Gastroesophageal sphincter (tissue), 4 donors: ENCODE measurements at regions not wholly inside any gene's neighbourhood (a gene's known extent, or its start where the extent isn't known, plus 50 kb on each side); places are given as distances from the start of the nearest gene placed in this dataset.
A peak's percentile ranks its signal among the peaks of the same experiment; 100 is the strongest.

Source experiments
- ATAC-seq: fragments of 150-250 bp; one replicate; pipeline ENCODE4 v1.9.1; 2016; ENCODE audit warnings: mild to moderate bottlenecking, moderate library complexity
- H3K27ac ChIP-seq, 4 donors: fragments of 200-600 bp; sonication (generic) in 3 of 4; 1 replicate in 3 of 4; 2 replicates in 1 of 4; pipeline ENCODE4 v1.5.1; 2016 to 2019
- H3K27me3 ChIP-seq: fragments of 200-600 bp; sonication (generic); one replicate; pipeline ENCODE4 v1.5.1; 2019
- H3K36me3 ChIP-seq, 2 donors: fragments of 200-600 bp; sonication (generic); one replicate each; pipeline ENCODE4 v1.5.1; 2019; ENCODE audit warnings: control low read depth in 1 of 2
- H3K4me1 ChIP-seq, 3 donors: fragments of 200-600 bp; sonication (generic); 1 replicate in 2 of 3; 2 replicates in 1 of 3; pipeline ENCODE4 v1.5.1; 2016 to 2019; ENCODE audit warnings: control low read depth in 2 of 3
- H3K4me3 ChIP-seq, 2 donors: fragments of 200-600 bp; sonication (generic); one replicate each; pipeline ENCODE4 v1.5.1; 2019; ENCODE audit warnings: mild to moderate bottlenecking in 1 of 2, moderate library complexity in 1 of 2
- H3K9me3 ChIP-seq, 3 donors: fragments of 200-600 bp; sonication (generic); one replicate each; pipeline ENCODE4 v1.5.1; 2017 to 2019; ENCODE audit warnings: control low read depth in 2 of 3
- CTCF ChIP-seq, 4 experiments: fragments of 200-600 bp in 2 of 4; fragments of 450-650 bp in 2 of 4; sonication (generic) in 1 of 4; IDR thresholded peaks; one replicate each; pipeline ENCODE4 v1.5.1; 2017 to 2019; ENCODE audit warnings: antibody characterized with exemption in 4 of 4, mild to moderate bottlenecking in 2 of 4, moderate library complexity in 2 of 4
- EP300 ChIP-seq: sonication (generic); formaldehyde crosslinking; IDR thresholded peaks from one replicate; pipeline ENCODE4 v1.6.1; 2017; ENCODE audit warnings: antibody characterized with exemption, mild to moderate bottlenecking
- POLR2A ChIP-seq, 2 donors: fragments of 450-650 bp; IDR thresholded peaks; one replicate each; pipeline ENCODE4 v1.6.1; 2017; ENCODE audit warnings: antibody characterized with exemption in 2 of 2, mild to moderate bottlenecking in 2 of 2, moderate library complexity in 1 of 2
- POLR2AphosphoS5 ChIP-seq: sonication (generic); formaldehyde crosslinking; IDR thresholded peaks from one replicate; pipeline ENCODE4 v1.6.1; 2017; ENCODE audit warnings: antibody characterized with exemption
- WGBS, 2 donors: methylation state at CpG; one replicate each; pipeline ENCODE4 v1.1.5; 2018; ENCODE audit warnings: low coverage in 1 of 2; 5-methylcytosine and 5-hydroxymethylcytosine counted together

- no peaks in the 10 kb centered on the region for H3K4me1 ChIP-seq
- H3K4me3 ChIP-seq: no peak overlapping the region
- TF ChIP-seq POLR2A (IDR thresholded peaks at IDR 0.05) (no peak), EP300 (no peak), POLR2AphosphoS5 (no peak), CTCF (IDR thresholded peaks at IDR 0.05) (no peak)
- no peak for ATAC-seq
- no peaks in the 10 kb centered on the region for H3K27me3 ChIP-seq
- no peak overlapping the region for H3K27ac ChIP-seq
- H3K9me3 ChIP-seq: no peaks in the 10 kb centered on the region
- WGBS, 2 donors: 85 to 92% methylated on average over 4 of the region's 4 CpGs
- no peaks in the 10 kb centered on the region for H3K36me3 ChIP-seq
Observed at GRCh38 chr6:11463398-11463780, 74.2 kb upstream of the TMEM170B start.

GRCh38 chr6:11462742-11463397, 74.7 kb upstream of the TMEM170B start:
- Histone ChIP-seq H3K36me3 (no peaks in the 10 kb centered on the region), H3K27me3 (no peaks in the 10 kb centered on the region), H3K27ac (no peak overlapping the region), H3K4me3 (no peak overlapping the region), H3K9me3 (no peaks in the 10 kb centered on the region), H3K4me1 (no peaks in the 10 kb centered on the region)
- peak; percentile 41 for ATAC-seq
- TF ChIP-seq POLR2AphosphoS5 (no peak), POLR2A (IDR thresholded peaks at IDR 0.05) (no peak), CTCF (IDR thresholded peaks at IDR 0.05) (no peak), EP300 (no peak)
- 74 to 79% methylated on average over 7 to 11 of the region's 11 CpGs for WGBS, 2 donors

DNA sequence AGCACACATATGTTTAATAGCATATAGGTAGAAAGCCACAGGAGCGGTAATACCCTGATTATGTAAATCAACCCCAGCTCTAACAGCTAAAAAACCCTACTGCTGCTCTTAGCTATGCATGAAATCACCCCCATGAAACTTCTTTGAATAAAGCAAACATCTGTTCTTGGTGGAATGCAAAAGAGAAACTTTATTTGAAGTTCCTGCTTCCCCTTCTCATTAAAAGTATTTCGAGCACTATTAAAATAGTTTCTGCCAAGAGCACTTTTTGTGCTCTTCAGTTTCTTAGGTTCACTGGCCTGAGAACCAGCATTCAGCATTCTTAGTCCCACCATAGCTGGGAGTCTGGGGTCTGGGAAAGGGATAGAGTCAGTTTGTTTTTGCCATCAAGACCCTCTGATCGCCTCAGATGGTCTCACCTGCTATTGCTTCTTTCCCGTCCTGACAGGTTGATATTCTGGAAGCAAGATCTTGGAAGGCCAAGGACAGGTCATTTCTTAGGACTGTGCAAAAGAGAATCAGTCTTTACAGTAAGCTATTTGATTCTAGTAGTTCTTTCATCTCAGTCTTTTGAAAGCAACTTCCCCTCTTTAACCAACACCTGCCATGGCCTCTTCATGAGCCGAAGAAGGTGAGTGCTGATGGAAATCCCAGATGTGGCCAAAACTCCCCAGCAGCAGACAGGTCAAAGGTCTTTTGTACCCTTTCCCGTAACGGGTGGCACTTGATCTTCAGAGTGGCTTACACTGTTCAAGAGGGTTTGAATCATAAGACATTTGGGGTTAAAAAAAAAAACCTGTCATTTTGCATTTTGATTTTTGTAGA, 76.5 kb upstream of the TMEM170B start:
- H3K9me3 ChIP-seq: no peaks in the 10 kb centered on the region
- WGBS, 2 donors: 70 to 73% methylated on average over 7 of the region's 7 CpGs
- no peak overlapping the region for H3K27ac ChIP-seq
- H3K27me3 ChIP-seq: no peaks in the 10 kb centered on the region
- H3K4me3 ChIP-seq: no peak overlapping the region
- no peak for TF ChIP-seq EP300
- no peak for TF ChIP-seq POLR2A (IDR thresholded peaks at IDR 0.05)
- no peak for TF ChIP-seq CTCF (IDR thresholded peaks at IDR 0.05)
- no peak for TF ChIP-seq POLR2AphosphoS5
- ATAC-seq: no peak
- H3K4me1 ChIP-seq: no peaks in the 10 kb centered on the region
- no peaks in the 10 kb centered on the region for H3K36me3 ChIP-seq

GRCh38 chr6:11460001-11460668, 77.4 kb upstream of the TMEM170B start:
- no peak for ATAC-seq
- 90 to 93% methylated on average over 3 of the region's 4 CpGs for WGBS, 2 donors
- no peak overlapping the region for H3K4me3 ChIP-seq
- H3K27me3 ChIP-seq: no peaks in the 10 kb centered on the region
- H3K27ac ChIP-seq: no peak overlapping the region
- TF ChIP-seq POLR2AphosphoS5 (no peak), CTCF (IDR thresholded peaks at IDR 0.05) (no peak), EP300 (no peak), POLR2A (IDR thresholded peaks at IDR 0.05) (no peak)
- H3K36me3 ChIP-seq: no peaks in the 10 kb centered on the region
- no peaks in the 10 kb centered on the region for H3K4me1 ChIP-seq
- H3K9me3 ChIP-seq: no peaks in the 10 kb centered on the region
